ENCODE measurements at regions not wholly inside any gene's neighbourhood (a gene's known extent, or its start where the extent isn't known, plus 50 kb on each side); places are given as distances from the start of the nearest gene placed in this dataset.

- TF ChIP-seq CTCF (IDR thresholded peaks at IDR 0.05; ENCODE audit: extremely low read depth in 1 of 2, insufficient read depth in 1 of 2, low read depth in 1 of 2, low read length in 2 of 2), result no peak
- no peak for TF ChIP-seq POLR2AphosphoS5 (IDR thresholded peaks at IDR 0.05; ENCODE audit: insufficient read depth, low read depth, low read length)
Measured at GRCh38 chr12:89844539-89844938, 135.9 kb upstream of the ATP2B1 start.
